ENCODE measurements at regions not wholly inside any gene's neighbourhood (a gene's known extent, or its start where the extent isn't known, plus 50 kb on each side); places are given as distances from the start of the nearest gene placed in this dataset.
A peak's percentile ranks its signal among the peaks of the same experiment; 100 is the strongest.
"Not testable (repeated sequence)": the region's sequence is repeated elsewhere in the genome, so short reads cannot be mapped to it uniquely, and the experiment has no call there.

DNA sequence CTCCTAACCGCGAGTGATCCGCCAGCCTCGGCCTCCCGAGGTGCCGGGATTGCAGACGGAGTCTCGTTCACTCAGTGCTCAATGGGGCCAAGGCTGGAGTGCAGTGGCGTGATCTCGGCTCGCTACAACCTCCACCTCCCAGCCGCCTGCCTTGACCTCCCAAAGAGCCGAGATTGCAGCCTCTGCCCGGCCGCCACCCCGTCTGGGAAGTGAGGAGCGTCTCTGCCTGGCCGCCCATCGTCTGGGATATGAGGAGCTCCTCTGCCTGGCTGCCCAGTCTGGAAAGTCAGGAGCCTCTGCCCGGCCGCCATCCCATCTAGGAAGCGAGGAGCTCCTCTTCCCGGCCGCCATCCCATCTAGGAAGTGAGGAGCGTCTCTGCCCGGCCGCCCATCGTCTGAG lies 58.8 kb upstream of the ANKRD30BL start:
- not testable (repeated sequence) for H3K27me3 Mint-ChIP-seq, H3K27ac Mint-ChIP-seq, H3K9me3 Mint-ChIP-seq, H3K4me1 Mint-ChIP-seq, ATAC-seq, H3K36me3 Mint-ChIP-seq, H3K4me3 Mint-ChIP-seq

GRCh38 chr2:132221886-132222285 lies 60.1 kb upstream of the ANKRD30BL start:
- ATAC-seq, H3K27me3 Mint-ChIP-seq, H3K27ac Mint-ChIP-seq: not testable (repeated sequence)

DNA sequence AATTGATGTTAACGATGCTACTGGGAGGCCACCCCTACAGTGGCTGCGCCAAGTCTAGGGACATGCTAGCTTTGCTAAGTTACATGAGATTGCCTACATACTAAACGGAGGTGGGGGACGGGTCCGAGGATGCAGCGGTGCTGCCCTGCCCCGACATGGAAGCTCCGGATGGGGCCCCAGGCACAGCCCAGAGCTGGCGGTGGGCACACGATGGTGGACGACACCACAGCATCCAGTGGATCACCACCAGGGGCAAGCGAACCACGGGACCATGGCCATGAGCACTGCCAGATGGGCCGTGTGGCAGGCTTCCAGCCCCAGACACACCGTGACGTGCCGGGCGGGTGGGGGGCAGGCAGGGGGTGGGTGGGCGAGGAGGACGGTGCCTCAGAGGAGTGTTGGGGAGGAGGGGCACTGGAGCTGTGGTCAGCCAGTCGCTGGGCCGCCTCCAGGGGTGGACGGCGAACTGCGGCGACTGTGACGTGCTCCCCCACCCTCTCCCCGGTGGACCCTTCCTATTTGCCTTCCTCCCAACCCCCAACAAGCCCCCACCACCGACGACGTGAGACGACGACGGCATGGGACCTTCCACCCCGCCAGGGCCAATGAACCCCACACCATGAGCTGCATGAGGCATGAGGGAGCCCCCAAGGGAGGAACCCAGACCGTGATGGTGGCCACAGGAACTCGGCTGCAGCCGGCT lies 90.6 kb upstream of the ANKRD30BL start:
- H3K36me3 Mint-ChIP-seq = no peaks in the 10 kb centered on the region
- peaks cover 5% of the 10 kb centered on the region for H3K27me3 Mint-ChIP-seq
- H3K9me3 Mint-ChIP-seq = peaks cover 11% of the 10 kb centered on the region
- no peak overlapping the region for H3K27ac Mint-ChIP-seq
- H3K4me3 Mint-ChIP-seq = no peak overlapping the region
- H3K4me1 Mint-ChIP-seq = no peaks in the 10 kb centered on the region
- no peak for ATAC-seq

More at GRCh38 chr2:132221886-132222285, 60.1 kb upstream of the ANKRD30BL start:
- not testable (repeated sequence) for H3K36me3 Mint-ChIP-seq, H3K4me1 Mint-ChIP-seq, H3K4me3 Mint-ChIP-seq, H3K9me3 Mint-ChIP-seq

- Mint-ChIP-seq H3K36me3 (no peaks in the 10 kb centered on the region), H3K9me3 (peaks cover 11% of the 10 kb centered on the region), H3K4me1 (no peaks in the 10 kb centered on the region), H3K27me3 (peaks cover 10% of the 10 kb centered on the region), H3K27ac (no peak overlapping the region), H3K4me3 (no peak overlapping the region)
- ATAC-seq = no peak
Measured at GRCh38 chr2:132252894-132253264, 91.1 kb upstream of the ANKRD30BL start.

DNA sequence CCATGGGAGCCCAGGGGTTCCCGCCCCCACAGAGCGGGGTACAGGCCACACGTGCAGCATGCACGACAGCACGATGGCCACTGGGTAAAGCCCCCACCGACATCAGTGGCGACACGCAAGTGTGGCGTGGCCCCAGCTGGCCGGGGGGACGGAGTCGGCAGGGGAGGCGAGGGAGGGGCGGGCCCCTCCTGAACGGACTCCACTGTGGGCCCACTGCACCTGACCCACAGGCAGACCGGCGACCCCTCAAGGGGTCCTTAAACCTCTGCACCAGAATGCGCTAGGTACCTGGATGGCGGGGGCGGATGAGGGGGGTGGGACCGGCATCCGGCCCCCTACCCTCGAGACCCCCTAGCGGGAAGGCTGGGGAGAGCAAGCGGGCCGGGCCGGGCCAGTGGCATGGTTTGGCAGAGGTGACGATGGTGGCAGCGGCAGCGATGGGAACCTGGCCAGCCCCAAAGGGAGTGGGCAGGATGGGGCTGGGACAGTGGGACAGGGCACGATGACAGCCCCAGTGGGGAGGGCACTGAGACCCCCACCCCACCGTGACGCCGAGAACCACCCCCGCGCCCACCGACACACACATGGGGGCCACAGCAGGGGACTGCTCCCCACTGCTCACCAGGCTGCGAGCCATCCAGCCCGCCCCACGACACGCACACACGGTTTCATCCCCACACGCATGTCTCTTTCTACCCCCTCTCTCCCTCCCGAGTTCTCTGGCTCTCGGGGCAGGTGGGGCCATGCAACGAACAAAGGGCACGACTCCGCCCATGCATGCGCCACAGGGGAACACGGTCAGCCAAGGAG lies 91.9 kb upstream of the ANKRD30BL start:
- peaks cover 8% of the 10 kb centered on the region for H3K9me3 Mint-ChIP-seq

GRCh38 chr2:132254306-132254919 lies 92.7 kb upstream of the ANKRD30BL start:
- not testable (repeated sequence) for H3K27ac Mint-ChIP-seq, ATAC-seq, H3K9me3 Mint-ChIP-seq, H3K36me3 Mint-ChIP-seq, H3K4me3 Mint-ChIP-seq, H3K4me1 Mint-ChIP-seq
- H3K27me3 Mint-ChIP-seq = peaks cover 14% of the 10 kb centered on the region

More for the DNA sequence above, 91.9 kb upstream of the ANKRD30BL start:
- Mint-ChIP-seq H3K27ac (no peak overlapping the region), H3K4me3 (no peak overlapping the region), H3K27me3 (peaks cover 14% of the 10 kb centered on the region), H3K4me1 (no peaks in the 10 kb centered on the region), H3K36me3 (no peaks in the 10 kb centered on the region)
- peak; percentile 39 for ATAC-seq

DNA sequence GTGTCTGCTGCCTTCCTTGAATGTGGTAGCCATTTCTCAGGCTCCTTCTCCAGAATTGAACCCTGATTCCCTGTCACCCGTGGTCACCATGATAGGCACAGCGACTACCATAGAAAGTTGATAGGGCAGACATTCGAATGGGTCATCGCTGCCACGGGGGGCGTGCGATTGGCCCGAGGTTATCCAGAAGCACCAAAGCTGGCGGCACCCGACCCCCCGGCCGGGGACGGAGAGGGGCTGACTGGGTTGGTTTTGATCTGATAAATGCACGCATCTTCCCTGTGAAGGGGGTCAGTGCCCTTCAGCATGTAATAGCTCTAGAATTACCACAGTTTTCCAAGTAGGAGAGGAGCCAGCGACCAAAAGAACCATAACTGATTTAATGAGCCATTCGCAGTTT lies 94.0 kb upstream of the ANKRD30BL start:
- Mint-ChIP-seq H3K36me3 (no peaks in the 10 kb centered on the region), H3K9me3 (peaks cover 3% of the 10 kb centered on the region)

GRCh38 chr2:132256251-132256902 lies 94.6 kb upstream of the ANKRD30BL start:
- no peak overlapping the region for H3K4me3 Mint-ChIP-seq
- H3K36me3 Mint-ChIP-seq = no peaks in the 10 kb centered on the region
- H3K9me3 Mint-ChIP-seq = peaks cover 3% of the 10 kb centered on the region
- ATAC-seq = peak; percentile 58
- no peak overlapping the region for H3K27ac Mint-ChIP-seq
- H3K27me3 Mint-ChIP-seq = peaks cover 14% of the 10 kb centered on the region
- no peaks in the 10 kb centered on the region for H3K4me1 Mint-ChIP-seq

More for the DNA sequence above, 94.0 kb upstream of the ANKRD30BL start:
- no peaks in the 10 kb centered on the region for H3K4me1 Mint-ChIP-seq
- no peak overlapping the region for H3K27ac Mint-ChIP-seq
- H3K4me3 Mint-ChIP-seq = no peak overlapping the region
- H3K27me3 Mint-ChIP-seq = peaks cover 14% of the 10 kb centered on the region
- no peak for ATAC-seq

GRCh38 chr2:132256903-132257300 lies 95.2 kb upstream of the ANKRD30BL start:
- not testable (repeated sequence) for ATAC-seq, H3K27ac Mint-ChIP-seq, H3K9me3 Mint-ChIP-seq, H3K36me3 Mint-ChIP-seq, H3K4me1 Mint-ChIP-seq, H3K4me3 Mint-ChIP-seq
- peaks cover 14% of the 10 kb centered on the region for H3K27me3 Mint-ChIP-seq

DNA sequence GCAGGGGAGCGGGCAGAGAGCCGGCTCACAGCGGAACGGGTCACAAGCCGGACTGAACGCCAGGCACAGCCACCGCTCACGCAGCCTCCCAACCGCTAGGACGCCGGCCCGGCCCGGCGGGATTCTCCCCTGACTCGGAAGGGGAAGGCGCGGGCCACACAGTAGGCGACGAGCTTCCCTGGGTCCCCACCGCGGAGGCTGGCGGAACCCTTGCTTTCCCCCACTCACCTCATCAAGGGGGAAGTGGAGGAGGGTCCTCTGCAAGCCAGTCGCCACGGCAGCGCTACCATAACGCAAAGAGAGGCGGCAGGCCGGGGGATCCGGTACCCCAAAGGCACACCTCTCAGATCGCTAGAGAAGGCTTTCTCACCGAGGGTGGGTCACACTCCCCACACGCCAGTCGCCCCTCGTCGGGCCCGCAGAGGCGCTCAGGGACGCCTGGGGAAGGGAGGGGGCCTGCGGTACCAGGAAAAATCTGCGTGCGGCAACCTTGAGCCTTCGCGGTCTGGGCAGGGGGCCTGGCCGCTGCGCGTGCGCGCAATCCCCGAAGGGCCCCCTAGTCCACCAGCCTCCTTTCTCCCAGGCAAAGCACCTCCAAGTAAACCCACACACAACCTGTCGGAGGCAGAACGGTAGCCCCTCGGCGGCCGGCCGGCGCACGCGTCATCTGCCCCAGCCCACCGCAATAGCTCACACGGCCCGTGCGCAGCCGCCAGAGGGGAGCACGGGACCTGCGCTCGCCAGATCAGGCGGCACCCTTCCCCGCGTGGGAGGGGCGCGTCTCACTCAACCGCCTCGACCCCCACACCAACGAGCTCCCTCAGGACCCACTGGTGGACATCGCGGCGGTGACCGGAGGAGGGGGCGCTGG lies 95.8 kb upstream of the ANKRD30BL start:
- not testable (repeated sequence) for H3K4me1 Mint-ChIP-seq, H3K36me3 Mint-ChIP-seq, H3K27ac Mint-ChIP-seq, H3K9me3 Mint-ChIP-seq, H3K4me3 Mint-ChIP-seq, ATAC-seq
- peaks cover 14% of the 10 kb centered on the region for H3K27me3 Mint-ChIP-seq

DNA sequence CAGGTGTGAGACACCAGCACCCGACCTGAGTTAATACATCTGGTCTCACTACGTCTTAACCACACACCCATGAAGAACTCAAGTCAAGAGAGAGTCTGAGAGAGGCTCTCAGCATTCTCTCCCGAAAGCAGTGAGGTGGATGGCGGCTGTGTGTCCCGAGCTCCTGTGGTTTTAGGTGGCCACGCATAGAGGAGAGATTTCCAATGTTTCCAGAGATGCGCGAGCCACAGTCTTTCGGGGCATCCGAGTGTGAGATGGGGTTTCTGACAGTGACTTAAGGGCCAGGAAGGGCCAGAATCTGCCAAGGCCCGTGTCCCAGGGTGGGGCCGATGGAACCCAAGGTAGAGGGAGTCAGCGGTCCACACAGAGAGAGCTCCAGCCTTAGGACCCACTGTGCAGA lies 97.5 kb upstream of the ANKRD30BL start:
- H3K36me3 Mint-ChIP-seq, H3K4me3 Mint-ChIP-seq, ATAC-seq, H3K4me1 Mint-ChIP-seq, H3K9me3 Mint-ChIP-seq, H3K27ac Mint-ChIP-seq: not testable (repeated sequence)
- peaks cover 14% of the 10 kb centered on the region for H3K27me3 Mint-ChIP-seq

- not testable (repeated sequence) for H3K27ac Mint-ChIP-seq, H3K36me3 Mint-ChIP-seq, H3K4me3 Mint-ChIP-seq, H3K27me3 Mint-ChIP-seq, ATAC-seq, H3K9me3 Mint-ChIP-seq, H3K4me1 Mint-ChIP-seq
Measured at GRCh38 chr2:132265595-132265994, 103.8 kb upstream of the ANKRD30BL start.

- no peaks in the 10 kb centered on the region for H3K27me3 Mint-ChIP-seq
- no peak overlapping the region for H3K27ac Mint-ChIP-seq
- no peaks in the 10 kb centered on the region for H3K36me3 Mint-ChIP-seq
- H3K4me3 Mint-ChIP-seq = no peak overlapping the region
- ATAC-seq = peak; percentile 31
- no peaks in the 10 kb centered on the region for H3K9me3 Mint-ChIP-seq
- no peaks in the 10 kb centered on the region for H3K4me1 Mint-ChIP-seq
Measured at GRCh38 chr2:132267105-132267497, 105.3 kb upstream of the ANKRD30BL start.

- H3K36me3 Mint-ChIP-seq, H3K27ac Mint-ChIP-seq, H3K4me3 Mint-ChIP-seq, ATAC-seq, H3K9me3 Mint-ChIP-seq, H3K4me1 Mint-ChIP-seq, H3K27me3 Mint-ChIP-seq: not testable (repeated sequence)
Measured at GRCh38 chr2:132267498-132268283, 105.9 kb upstream of the ANKRD30BL start.
